Activated CD8-positive, alpha-beta memory T cell treated with anti-CD3 and anti-CD28 coated beads for 24 hours (primary cell): ENCODE measurements at regions not wholly inside any gene's neighbourhood (a gene's known extent, or its start where the extent isn't known, plus 50 kb on each side); places are given as distances from the start of the nearest gene placed in this dataset.
A peak's percentile ranks its signal among the peaks of the same experiment; 100 is the strongest.
"Not testable (repeated sequence)": the region's sequence is repeated elsewhere in the genome, so short reads cannot be mapped to it uniquely, and the experiment has no call there.

ENCODE experiments used
- DNase-seq: peaks from one replicate; pipeline ENCODE4 v3.0.0-alpha.2; 2020

- no peak for DNase-seq
Observed at GRCh38 chr2:9708683-9709538, 78.1 kb upstream of the YWHAQ start.

DNA sequence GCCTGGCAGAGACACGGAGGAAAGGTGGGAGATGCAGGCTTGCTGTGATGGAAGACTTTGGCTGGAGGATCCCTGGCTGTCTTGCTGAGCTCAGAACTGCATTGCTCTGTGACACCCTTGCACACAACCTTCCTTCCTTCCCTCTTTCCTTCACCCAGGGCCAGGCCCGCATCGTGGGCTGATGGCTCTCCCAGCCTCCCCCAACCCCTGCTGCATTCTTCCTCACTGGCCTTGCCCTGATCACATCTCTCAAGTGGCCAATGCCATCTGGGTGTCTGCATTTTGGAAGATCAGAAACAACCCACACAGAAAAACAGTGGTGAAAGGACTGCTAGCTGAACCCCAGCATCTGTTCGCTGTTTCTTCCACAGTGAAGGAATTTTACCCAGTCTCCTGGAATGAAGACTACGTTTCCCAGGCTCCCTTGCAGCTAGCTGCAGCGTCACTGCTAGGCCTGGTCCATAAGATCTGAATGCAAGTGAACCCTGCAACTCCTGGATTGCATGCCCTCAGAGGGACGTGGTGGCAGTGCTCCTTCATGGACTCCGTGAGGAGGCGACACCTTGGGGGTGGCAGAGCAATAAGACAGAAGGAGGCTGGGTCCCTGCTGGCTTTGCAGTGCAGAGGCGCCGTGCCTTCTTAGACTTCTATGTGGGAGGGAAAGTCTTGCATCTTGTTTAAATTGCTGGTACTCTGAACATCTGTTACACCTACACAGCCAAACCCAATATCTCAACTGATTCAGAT lies 78.9 kb upstream of the YWHAQ start:
- DNase-seq = no peak

- no peak for DNase-seq
Observed at GRCh38 chr2:9710311-9710710, 79.5 kb upstream of the YWHAQ start.

DNA sequence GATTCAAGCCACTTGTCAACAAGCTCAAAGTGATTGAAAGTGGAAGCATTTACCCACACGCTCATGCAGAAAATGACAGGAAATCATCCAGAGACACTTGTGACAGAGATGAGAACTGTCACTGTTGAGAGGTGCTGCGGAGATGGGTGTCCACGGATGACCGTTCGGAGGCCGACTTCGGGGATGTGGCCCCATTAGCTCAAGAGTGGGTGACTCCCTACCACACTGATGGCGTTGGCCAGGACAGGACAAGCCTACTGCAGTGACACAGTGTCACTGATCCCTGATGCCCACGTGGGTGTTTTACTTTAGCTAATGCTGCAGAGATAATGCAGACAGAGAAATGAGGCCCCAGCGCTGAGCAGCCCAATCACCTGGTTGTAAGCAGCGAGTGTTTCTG lies 81.5 kb upstream of the YWHAQ start:
- DNase-seq = no peak

DNA sequence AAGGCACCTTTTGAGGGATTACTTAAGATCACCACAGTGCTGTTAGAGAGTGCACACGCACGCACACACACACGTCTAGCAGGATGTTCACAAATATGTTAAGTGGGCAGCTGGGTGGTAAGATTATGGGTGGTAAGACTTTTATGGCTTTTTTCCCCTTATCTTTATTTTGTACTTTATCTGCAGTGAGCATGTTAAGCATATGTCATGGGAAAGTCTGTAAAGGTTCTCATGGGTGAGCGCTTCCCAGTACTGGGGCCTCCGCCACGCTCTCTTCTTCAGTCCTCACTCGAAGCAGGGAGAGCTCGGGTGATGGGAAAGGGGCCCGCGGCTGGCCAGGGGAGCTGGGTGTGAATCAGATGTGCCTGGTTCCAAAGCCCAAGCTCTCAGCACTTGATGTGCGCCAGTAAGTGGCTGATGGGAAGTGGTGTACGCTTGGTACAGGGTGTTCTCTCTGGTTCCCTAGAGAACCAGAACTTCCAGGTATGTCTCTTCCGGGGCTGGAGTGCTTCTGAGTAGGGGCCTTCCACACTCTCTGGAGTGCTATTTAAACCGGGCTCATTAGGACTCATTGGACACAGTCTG lies 83.9 kb upstream of the YWHAQ start:
- no peak for DNase-seq

DNA sequence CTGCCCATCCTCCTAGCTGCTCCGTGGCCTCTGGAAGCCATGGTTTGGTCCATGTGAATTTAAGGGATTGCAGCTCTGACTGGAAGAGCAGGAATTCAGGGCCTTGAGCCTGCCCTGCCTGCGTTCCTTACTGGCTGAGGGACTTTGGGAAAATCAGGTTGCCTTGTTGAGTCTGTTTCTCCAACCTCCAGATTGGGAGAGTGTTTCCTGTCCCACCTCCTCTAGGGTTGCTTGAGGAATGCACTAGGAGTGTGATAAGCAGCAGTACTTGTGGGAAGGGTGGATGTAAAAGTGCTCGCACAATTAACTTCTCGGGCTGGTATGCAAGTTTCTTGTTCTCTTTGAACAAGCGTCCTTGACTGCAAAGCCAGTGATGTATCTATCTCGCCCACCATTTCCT lies 84.4 kb upstream of the YWHAQ start:
- no peak for DNase-seq

DNA sequence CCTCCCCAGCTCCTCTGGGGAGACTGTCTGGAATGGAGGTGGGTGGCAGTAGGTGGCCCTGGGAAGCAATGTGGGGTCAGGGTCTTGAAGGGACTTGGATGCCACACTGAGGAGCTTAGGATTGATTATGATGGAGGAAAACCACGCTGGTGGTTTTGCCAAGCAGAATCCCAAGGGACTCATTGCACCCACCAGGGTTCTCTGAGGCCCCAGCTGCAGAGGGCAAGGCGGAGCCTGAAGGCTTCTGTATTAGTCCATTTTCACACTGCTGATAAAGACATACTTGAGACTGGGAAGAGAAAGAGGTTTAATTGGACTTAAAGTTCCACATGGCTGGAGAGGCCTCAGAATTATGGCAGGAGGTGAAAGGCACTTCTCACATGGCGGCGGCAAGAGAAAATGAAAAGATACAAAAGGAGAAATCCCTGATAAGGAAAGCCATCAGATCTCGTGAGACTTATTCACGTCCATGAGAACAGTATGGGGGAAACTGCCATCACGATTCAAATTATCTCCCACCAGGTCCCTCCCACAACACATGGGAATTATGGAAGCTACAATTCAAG lies 87.2 kb upstream of the YWHAQ start:
- DNase-seq = no peak

- DNase-seq = no peak
Observed at GRCh38 chr2:9720352-9721093, 89.7 kb upstream of the YWHAQ start.

DNA sequence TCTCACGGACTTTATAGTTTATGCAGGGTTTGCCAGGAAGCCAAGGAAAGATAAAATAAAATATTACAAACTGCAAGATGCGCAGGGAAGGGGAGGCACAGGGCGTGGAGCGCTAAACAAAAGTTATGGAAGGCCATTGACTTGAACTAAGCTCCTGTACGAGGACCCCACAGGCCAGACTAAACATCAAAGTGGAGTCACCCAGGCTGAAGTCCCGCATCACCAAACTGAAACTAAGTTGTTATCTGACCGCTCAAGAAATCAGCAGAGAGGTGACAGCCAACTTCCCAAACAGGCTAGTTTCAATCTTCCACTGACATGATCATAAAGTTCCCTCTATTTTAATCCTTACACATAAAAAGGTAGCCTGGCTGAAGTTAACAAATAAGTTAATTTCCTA lies 90.5 kb upstream of the YWHAQ start:
- no peak for DNase-seq

DNA sequence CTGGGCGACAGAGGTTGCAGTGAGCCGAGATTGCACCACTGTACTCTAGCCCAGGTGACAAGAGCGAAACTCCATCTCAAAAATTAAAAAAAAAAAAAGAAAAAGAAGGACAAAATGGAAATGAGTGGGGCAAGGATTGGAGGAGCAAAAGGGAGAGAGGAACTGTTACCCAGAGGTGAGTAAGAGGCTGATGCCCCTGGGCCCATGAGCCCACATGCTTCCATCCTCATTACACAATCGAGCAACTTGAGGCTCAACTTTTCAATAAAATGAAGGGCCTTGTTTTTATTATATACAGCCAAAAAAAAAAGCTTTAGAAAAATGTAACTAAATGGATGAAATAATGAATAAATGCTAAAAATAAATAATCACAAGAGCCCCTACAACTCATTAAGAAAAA lies 91.7 kb upstream of the YWHAQ start:
- no peak for DNase-seq

- DNase-seq = no peak
Observed at GRCh38 chr2:9724565-9724964, 93.8 kb upstream of the YWHAQ start.

DNA sequence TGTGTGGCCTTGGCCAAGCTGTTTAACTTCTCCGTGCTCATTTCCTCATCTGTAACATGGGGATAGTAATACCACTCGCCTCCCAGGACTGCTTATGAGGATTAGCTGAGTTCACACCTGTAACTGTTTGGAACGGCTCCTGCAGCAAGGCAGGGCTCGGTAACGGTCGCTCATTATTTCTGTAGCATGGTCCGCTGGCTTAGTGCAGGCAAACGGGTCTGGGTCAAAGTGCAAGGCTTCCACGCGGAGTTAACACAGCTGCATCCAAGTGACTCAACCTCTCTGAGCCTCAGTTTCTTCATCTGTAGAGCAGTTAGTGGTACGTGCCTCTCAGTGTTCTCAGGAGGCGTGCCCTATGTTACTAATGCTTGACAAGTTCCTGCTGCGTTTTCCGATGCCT lies 94.3 kb upstream of the YWHAQ start:
- DNase-seq = no peak

DNA sequence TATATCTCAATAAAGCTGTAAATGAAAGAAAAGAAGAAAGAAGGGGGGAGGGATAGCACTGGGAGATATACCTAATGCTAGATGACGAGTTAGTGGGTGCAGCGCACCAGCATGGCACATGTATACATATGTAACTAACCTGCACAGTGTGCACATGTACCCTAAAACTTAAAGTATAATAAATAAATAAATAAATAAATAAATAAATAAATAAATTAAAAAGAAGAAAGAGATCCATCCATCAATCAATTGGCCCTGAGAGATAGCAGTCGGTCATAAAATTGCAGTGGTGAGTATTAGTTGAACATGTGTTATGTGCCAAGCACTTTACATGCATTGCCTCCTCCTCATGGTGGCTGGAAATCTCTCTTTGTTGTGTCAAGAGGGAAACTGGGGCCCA lies 95.2 kb upstream of the YWHAQ start:
- not testable (repeated sequence) for DNase-seq

GRCh38 chr2:9730523-9730922 lies 99.7 kb upstream of the YWHAQ start:
- DNase-seq = not testable (repeated sequence)

DNA sequence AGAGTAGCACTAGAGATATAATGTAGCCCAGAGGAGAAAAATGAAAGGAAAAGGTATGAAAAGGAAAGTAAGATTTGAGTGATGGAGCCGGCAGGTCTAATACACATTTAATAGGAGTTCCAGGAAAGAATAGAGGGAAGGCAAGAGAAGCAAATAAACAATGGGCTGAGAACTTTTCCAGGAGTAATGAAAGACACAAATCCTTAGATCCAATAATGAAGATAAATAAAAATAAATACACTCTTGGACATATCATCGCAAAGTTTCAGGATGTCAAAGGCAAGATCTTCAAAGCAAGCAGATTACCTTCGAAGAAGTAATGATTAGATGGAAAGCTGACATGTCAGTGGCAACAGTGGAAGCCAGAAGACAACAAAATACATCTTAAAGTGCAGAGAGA lies 102.0 kb upstream of the YWHAQ start:
- DNase-seq = no peak

DNA sequence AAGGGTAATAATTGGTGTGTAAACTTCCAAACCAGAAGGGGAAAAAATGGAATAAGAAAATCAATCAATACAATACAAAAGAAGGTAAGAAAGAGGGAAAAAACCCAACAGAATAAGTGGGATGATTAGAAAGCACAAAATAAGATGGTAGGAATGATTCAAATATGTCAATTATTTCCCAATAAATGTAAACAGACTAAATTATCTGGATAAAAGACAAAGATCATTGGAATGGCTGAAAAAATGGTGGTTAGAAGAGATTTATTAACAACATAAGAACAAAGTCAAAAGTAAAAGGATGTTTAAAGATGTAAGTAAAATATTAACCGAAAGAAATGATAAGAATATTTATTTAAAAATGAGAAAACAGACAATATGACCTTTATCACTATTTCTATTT lies 103.5 kb upstream of the YWHAQ start:
- DNase-seq = no peak

GRCh38 chr2:9735335-9735734 lies 104.5 kb upstream of the YWHAQ start:
- no peak for DNase-seq

DNA sequence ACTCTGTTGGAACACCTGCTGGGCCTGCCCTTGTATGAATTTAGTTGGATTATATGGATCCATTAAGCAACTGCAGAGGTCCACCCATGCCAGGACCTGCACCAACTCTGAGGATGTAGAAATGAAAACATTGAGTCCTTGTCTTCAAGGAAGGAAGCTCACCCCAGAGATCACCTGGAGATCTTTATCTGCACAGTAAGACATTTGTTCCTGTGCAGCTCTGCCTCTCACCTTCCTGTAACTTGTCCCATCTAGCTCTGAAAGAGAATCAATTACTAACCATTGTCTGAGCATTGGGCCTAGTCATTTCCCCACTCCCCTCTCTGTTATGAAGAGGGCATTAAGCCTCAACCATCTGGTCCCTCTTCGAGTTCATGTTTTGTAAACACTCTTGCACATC lies 105.2 kb upstream of the YWHAQ start:
- no peak for DNase-seq

DNA sequence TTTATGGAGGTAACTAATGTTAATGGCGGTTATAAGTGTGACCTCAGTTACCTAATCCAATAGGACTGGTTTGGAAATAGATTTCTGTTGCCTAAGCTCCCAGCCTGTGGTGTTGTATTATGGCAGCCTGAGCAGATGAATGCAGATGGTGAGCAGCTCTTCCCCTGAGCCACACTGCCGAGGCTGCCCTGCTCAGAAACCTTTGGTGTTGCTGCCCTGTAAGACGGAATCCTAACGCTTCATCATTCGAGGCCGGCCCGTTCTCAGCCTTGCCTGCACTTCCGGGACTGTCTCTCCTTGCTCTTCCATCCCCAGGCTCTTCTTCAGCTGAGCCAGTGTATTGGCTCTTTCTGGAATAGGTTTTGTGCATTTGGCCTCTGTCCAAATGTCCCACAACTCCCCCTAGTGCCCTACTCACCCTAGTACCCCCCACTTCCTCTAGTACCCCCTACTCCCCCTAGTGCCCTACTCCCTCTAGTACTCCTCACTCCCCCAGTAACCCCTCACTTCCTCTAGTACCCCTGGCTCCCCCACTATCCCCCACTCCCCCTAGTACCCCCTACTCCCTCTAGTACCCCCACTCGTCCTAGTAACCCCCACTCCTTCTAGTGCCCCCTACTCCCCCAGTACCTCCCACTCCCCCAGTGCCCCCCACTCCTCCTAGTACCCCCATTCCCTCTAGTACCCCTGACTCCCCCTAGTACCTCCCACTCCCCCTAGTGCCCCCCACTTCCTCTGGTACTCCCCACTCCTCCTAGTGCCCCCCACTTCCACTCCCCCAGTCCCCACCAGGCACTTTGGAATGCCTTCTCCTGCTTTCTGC lies 106.0 kb upstream of the TAF1B start:
- DNase-seq = no peak

DNA sequence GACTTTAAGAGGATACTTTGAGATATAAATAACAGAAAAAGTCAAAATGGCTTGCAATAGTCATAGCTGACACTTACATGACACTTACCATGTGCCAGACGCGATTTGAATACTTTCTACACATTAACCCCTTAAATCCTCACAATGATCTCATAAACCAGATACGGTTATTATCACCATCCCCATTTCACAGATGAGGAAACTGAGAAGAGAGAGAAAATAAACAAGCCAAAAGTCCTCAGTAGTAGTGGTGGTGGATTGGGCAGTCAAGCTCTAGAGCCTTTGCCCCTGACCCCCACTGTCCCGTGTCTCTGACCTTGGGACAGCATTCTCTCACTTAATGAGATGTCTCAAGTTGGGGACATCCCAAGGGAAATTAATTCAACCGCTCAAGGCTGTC lies 105.2 kb upstream of the TAF1B start:
- DNase-seq = no peak

GRCh38 chr2:9738535-9739496 lies 104.5 kb upstream of the TAF1B start:
- peak; percentile 68 for DNase-seq
